Anterior cingulate cortex (tissue), 58 donors: ENCODE measurements at regions not wholly inside any gene's neighbourhood (a gene's known extent, or its start where the extent isn't known, plus 50 kb on each side); places are given as distances from the start of the nearest gene placed in this dataset.

ENCODE experiments used
- DNase-seq, 58 donors: peaks; one replicate each; lab custom pipeline; 2025; lab: John Stamatoyannopoulos, UW

DNA sequence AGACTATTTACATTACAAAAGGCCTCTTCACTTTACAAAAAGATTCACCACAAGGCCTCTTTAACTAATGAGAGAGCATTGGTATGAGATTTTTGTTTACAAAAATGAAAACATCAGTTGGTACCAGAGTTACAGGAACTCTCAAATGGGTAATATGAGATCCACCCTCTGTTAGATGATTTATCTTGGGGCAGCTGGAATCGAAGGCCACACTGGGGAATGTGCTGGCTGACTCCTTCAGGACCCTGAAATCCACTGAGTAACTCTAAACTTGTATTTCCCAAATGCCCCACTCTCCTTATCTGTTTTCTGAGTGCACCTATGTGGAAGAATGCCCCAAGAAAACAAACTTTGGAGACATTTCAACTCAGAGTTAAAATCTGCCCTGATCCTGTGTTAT is 232.9 kb upstream of the F9 start:
- DNase-seq, result no peak

DNA sequence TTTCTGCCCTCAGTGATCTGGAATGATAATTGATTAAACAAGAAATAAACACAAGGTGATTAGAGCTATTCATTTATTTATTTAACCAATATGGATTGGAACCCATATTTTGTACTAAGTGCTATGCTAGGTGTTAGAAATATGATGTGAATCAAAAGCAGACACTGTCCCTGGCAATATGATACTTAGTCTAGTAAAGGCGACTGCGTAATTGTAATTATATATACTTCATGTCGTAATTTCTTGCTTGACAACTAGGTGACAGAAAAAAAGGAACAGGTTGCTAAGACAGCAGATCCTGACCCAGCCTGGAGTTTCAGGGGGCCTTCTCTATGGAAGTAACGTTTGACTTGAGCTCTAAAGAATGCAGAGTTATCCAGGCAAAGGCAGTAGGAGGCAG is 236.5 kb upstream of the F9 start:
- DNase-seq, result no peak

DNA sequence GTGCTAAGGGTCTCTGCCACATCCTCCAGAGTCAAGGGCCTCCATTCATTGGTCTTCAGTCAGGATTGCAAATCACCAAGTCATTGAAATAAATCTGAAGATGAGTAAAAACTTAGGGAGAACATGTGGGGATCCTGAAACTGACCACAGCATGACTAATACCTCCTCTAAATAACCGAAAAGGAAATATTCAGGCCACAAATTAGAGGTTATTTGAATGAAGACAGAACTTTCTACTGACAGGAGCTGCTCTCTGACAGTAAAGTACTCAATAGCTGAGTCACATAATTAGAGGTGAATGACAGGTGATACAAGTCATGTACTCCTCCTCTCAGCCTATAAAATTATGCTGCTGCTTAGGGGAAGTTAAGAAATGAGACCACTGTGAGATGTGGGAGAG is 240.2 kb upstream of the F9 start:
- DNase-seq, result no peak

DNA sequence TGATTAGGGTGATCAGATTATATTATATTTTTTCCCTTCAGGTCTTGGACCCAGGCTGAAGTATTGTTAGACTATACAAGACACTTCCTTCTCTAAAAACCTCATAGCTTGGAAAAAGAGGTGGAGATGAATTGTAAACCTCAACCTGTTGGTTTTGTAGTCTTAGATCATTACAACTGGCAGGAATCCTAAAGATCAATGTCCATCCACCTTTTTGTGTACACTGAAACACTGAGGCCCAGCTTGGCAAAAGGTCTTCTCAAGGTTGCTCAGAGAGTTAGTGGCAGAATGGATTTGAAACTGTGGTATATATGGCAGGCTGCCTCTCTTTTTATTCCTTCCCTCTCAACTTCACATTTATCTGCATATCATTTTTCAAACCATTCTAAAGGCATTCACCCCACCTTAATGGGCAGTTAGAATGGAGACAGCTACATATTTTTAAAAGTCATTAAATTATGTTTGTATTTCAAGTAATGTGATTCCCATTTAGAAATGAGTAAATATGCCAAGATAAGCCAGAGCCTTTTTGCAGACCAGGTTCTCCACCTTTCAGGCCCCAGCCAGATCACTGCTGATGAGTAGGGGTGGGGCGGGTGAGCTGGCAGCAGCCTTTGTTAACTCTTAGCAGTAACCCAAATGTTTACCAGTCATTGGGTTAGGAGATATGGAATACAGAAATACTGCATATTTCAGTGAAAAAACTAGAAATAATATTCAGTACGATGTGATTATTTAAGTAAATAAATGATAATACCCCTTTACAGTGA is 243.2 kb upstream of the F9 start:
- no peak for DNase-seq

DNA sequence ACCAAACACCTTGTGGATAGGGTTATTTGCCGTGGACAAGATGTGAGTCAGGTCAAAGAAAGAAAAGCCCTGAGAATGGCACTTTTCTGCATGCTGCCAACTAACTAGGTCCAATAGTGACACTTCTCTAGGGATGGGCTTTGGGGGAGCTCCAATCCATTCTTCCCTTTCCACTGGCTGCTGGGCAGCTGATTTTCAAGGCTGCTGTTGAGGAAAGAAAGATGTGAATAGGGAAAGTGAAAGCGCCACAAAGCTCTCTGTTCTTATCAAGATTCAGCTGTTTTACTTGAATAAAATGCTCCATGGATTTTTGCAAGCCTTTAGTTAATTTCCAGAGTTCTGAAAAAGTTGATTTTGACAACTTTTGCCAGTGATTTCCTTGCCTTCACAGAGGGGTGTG is 244.2 kb upstream of the F9 start:
- no peak for DNase-seq

DNA sequence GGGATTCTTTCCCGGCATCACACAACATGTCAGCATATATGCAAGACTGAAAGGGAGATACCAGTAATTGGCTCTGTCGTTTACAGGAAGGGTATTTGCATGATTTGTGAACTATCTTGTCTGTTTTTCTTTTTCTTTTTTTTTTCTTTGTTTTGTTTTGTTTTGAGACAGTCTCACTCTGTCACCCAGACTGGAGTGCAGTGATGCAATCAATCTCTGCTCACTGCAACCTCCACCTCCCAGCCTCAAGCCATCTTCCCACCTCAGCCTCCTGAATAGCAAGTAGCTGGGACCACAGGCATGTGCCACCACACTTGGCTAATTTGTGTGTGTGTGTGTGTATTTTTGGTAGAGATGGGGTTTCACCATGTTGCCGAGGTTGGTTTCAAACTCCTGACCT is 262.7 kb upstream of the F9 start:
- no peak for DNase-seq

DNA sequence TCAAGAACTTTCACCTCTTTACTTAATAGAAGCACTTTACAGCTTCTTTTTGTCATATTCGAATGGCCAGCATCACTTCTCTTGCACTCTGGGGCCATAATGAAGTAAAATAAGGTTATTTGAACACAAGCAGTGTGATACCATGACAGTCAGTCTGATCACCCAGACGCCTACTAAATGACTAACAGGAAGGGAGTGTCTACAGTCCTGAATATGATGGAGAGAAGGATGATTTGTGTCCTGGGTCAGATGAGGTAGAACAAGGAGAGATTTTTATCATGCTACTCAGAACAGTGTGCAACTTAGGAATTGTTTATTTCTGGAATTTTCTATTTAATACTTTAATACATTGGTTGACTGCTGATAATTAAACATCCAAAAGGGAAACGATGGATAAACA is 284.2 kb upstream of the F9 start:
- no peak for DNase-seq

DNA sequence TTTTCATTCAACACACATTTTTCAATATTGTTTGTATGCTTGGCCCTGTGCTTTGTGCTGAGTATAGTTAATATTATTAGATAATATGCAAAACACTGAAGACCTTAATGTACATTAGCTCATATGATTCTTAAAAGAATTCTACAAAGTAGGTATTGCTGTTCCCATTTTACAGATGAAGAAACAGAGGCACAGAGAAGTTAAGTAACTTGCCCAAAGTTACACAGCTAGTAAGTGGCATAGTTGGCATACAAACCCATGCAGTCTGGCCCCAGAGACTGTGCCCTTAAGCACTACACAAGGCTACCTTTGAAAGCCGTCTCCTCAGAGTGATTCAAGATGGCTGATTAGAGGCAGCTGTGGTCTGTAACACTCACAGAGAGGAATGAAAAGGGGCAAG is 293.4 kb upstream of the F9 start:
- no peak for DNase-seq

DNA sequence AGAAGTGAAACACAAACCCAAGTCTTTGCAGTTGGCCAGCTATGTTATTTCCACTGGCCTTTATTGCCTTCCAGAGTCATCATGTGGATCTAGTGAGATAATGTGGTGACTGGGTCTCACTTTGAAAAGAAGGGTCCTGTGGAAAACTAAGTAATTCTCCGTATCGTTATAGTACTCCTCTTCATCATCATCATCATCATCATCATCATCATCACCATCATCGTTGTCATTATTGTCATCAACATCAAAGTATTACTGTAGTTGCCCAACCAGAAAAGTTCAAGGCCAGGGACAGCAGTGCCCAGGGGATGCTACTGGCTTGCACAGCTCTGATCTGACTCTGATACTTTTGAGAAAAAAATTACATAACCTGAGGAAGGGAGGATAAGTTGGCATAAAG is 295.6 kb upstream of the F9 start:
- no peak for DNase-seq

DNA sequence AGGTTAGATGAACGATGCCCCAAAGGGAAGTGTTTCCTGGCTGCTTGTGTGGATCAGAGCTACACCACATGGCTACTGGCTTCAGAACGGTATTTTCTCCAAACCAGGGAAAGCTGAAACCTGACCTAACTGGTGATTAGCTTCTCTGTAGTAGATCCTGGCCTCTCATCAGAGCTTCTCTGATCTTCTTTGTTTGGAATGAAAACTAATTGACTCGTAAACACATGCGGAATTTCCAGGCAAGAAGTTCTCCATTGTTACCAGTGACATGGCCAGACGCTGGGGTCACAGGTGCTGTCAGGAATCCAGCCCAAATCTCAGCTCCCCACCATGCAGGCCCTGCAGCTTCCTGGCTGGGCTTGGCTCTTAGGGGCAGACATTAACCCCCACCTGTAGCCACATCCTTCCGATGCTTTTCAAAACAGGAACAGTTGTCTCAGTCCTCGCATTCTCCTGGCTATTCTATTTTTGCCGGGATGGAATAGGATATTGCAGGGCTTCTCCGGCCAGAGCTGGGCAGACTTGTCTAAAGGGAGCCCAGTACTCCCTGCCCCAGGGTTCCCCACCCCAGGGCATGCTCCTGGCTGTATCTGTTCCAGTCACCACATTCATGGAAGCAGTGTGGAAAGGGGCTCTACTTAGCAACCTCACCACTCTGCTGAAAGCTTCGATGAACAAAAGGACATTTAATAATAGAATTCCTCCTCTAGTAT is 305.4 kb upstream of the F9 start:
- no peak for DNase-seq

DNA sequence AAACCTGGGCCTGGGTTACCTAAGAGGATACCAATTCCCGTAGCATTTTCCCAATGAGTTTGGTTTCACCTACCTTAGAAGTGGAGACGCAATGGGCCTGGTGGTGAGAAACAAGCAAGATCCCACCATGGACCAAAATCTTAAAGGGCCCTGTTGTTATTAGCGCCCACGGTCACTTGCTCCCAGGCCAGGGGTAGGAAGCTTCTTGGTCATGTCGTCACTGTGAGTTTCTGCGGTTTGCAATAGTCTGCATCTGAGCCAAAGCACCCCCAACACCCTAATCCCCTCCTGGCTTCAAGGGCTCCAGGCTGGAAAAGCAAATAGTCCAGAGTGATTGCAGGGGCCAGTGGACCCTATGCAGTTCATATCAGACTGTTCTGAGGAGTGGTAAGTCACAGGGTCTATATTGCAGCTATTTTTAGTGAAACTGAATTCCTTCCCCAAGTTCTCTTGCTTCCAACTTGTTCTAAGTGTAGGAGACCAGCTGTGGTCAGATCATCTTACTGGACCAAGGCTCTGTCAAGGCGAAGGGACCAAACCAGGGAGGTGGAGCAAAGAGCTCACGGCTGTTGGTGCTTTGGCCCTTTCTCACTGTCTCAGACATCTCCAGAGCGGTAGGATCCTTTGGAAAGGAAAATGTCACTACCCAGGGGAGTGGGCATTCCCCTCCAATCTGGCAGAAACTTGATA is 307.9 kb upstream of the F9 start:
- DNase-seq, result no peak

DNA sequence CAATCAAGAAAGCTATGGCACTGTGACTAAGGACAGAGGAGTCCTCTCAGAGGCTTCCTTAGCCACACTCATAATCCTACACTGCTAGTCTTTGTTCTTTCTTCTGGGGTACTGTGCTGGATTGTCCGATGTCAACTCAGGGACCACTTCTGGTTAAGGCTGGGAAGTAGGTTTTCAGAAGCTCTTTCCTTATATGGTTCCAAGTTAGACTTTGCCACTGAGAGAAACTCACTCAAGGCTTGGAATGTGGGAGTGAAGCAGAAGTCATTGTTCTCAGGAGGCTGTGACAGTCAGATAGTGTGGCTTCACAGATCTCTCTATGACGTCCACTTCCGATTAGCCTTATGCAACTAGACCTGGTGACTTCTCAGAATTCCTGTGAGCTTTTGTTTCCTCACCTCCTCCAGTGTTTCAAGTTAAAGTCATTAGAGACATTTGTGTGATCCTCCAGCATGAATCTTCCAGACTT is 317.3 kb upstream of the F9 start:
- DNase-seq, result no peak

DNA sequence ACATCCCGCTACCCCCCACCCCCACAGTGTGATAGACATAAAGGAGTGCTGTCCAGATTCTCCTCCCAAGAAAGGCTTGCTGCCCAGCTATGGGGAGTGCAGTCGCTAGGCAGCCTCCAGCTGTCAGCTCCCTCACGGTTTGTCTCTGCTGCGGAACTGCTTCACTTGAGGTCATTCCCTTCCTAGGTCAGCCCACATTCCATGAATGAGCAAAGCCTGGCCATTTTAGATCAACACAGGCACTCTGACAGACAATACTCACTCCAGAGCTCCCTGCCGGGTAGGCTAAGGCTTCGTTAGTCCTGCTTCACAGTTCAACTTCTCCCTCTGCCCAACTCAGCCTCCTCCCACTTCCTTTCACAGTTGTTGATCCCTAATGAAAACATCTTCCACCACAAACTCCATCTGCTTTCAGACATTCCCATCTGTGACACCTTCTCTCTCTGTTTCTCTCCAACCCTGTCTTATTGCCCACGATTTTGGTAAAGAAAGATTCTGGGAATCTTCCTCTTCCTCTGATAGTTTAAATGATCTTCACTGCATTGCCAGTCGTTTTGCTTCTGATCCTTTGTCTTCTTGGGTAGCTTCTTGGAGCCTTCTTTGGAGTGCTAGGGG is 318.9 kb upstream of the F9 start:
- DNase-seq, result no peak

DNA sequence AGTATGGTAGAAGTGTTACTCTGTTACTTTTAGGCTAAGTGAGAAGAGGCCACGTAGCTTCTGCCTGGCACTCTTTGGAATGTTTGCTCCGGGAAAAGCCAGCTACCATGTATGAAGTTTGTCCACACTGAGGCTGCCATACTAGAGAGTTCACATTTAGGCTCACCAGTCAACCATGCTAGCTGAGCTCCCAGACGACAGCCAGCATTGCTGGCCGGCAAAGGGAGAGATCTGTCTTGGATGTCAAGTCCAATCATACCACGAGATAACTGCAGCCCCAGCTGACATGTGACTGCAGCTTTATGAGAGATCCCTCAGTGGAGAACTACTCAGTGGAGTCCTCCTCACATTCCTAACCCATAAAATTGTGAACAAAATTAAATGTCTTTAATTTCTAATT is 321.2 kb upstream of the F9 start:
- DNase-seq, result no peak

DNA sequence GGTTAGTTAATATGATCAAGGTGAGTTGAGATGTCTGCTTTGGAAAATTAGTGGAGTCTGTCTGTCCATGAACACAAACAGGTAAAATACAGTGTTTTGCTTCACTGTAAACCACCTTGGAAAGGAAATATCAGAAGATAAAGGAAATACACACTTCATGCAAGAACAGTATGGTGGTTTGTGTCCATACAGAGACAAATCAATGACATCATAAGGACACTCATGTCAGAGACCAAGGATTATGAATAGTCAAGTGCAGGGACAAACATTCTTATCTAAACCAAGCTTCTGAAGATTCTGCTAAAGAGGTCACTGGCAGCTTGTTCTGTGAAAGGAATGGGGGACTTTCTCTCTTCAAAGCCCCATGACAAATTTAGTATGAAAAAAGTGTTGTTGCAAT is 322.9 kb upstream of the F9 start:
- no peak for DNase-seq

DNA sequence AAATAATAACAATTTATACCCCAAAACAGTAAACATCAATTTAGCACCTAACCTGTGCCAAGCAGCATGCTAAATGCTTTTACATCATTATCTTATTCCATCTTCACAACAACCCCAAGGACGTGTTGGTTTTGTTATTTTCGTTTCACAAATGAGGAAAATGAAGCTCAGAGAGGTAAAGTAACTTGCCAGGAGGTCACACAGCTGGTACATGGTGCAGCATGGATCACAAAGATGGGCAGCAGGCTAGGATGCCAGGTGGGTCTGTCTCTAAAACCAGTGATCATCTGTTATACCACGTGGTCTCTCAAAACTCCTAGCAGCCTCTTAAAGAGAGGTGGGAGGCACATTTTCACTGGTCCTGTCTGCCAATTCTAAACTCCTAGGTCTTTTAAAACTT is 323.6 kb upstream of the F9 start:
- DNase-seq, result no peak

DNA sequence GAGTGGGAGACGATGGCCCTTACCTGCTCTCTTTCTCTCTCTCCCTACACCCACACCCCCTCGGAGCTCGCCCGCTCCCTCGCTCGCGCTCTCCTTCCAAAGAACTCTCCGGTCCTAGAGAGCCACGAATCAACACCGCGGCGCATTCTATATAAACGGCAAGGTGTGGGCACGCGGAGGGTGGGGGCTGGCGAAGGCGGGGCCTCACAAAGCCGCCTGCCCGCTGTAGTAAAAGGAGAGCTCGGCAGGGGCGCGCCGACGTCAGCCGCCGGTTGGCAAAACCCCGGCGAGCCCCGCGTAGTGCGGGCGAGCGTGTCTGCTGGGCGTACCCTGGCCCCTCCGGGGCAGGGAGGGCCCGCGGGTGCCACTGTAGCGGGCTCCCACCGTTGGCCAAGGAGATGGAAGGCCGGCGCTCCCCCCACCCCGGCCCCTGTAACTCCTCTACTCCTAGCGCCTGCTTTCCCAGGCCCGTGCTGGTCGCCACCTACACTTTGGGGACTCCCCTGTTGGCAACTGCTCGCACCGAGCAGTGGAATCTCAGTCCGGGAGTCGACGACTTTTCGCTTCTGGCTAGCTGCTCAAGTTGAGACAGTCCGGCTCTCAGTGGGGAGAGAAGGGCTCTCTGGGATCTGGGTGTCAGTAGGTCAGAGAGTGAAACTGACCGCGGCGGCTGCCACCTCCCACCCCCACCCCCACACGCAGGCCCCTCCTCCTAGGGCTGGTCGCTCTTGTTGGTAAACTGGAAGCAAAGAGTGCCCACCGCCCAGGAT is 325.5 kb upstream of the F9 start:
- peak in 4 of 58 donors; percentile 0 to 4 (median 2) for DNase-seq

DNA sequence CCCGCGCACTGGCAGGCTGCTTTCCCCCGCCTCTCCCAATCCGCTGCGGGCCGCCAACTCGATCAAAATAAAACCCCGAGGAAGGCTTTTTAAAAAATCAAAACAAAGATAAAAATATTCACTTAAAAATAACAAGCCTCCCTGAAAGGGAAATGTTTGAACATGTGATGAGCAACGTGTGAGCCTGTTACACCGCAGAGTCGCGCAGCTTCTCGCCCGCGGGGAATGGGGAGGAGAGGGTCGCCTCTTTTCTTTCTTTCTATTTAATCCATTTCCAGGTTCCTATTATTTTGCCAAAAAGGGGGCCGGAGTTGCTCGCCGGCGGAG is 326.0 kb upstream of the F9 start:
- no peak for DNase-seq

DNA sequence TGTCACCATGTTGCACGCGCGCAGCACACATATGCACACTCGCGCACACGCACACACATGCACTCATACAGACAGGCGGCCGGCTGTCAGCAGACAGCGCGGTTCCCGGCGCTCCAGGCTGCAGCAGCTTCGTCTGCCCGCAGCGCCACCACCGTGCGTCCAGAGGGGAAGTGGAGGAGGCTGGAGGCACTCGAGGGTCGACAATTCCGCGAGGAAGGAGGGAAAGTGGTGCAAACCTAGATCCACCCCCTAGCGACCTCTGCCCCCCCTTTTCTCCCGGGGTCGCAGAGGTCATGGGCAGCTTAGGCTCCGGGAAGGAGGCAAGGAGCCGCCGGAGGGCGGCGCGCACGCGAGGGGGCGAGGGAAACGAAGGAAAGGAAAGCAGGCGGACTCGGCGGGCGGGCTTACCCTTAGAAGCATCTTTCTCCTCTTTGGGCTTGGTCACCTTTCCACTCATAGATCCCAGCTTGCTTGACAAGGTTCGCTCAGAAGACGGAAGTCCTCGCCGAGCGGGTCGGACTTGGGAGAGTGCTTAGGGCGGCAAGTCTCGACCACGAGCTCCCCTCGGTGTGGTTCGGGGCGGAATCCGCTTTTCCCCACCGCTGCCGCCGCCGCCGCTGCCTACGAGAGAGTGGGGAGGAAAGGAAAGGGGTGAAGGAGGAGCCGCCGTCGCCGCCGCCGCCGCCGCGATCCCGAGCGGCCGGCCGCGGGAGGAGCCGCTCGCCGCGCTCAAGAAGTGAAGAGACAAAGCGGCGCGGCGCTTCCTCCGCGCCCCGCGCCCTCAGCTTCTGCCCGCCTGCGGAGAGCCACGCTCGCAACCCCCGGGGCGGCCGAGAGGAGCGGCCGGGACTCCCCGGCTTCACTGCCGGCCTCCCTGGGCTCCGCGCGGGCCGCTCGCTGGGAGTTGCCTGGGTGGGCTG is 326.6 kb upstream of the F9 start:
- peak in 3 of 58 donors; percentile 0 to 3 (median 1) for DNase-seq
